GM12878 (cell line): ENCODE measurements at regions not wholly inside any gene's neighbourhood (a gene's known extent, or its start where the extent isn't known, plus 50 kb on each side); places are given as distances from the start of the nearest gene placed in this dataset.

Source experiments
- EP300 ChIP-seq, 2 experiments: fragments of 150-350 bp in 1 of 2; IDR thresholded peaks; 2 replicates each; pipeline ENCODE4 v1.6.1; 2011 to 2012; ENCODE audit warnings: low read depth in 2 of 2, low read length in 2 of 2, borderline replicate concordance in 1 of 2, improper control_type of control experiment in 1 of 2, inconsistent platforms in 1 of 2; ENCODE audit not compliant: control insufficient read depth in 1 of 2
- POLR2AphosphoS2 ChIP-seq: IDR thresholded peaks from 2 replicates; pipeline ENCODE4 v1.6.1; 2011; ENCODE audit warnings: low read depth, mild to moderate bottlenecking, low read length, improper control_type of control experiment, moderate library complexity
- REST ChIP-seq: IDR thresholded peaks from 2 replicates; pipeline ENCODE4 v1.6.1; 2012; ENCODE audit warnings: mild to moderate bottlenecking, low read depth, low read length
- RFX5 ChIP-seq: IDR thresholded peaks from 2 replicates; pipeline ENCODE4 v1.6.1; 2011; ENCODE audit warnings: low read depth, low read length, improper control_type of control experiment
- SMC3 ChIP-seq: IDR thresholded peaks from 2 replicates; pipeline ENCODE4 v1.6.1; 2011; ENCODE audit warnings: low read length, improper control_type of control experiment, borderline replicate concordance
- TAF1 ChIP-seq: IDR thresholded peaks from 2 replicates; pipeline ENCODE4 v1.6.1; 2011; ENCODE audit warnings: mild to moderate bottlenecking, low read depth, low read length, borderline replicate concordance
- TF ChIP-seq, protein P1 (sequence below), 3 experiments: IDR thresholded peaks in 2 of 3; conservative IDR thresholded peaks in 1 of 3; 2 replicates each; pipeline ENCODE4 v1.5.1; 2011; ENCODE audit warnings: low read depth in 3 of 3, low read length in 3 of 3, mild to moderate bottlenecking in 3 of 3, control low read depth in 2 of 3, moderate library complexity in 2 of 3, inconsistent platforms in 1 of 3, mixed read lengths in 1 of 3; ENCODE audit not compliant: control insufficient read depth in 2 of 3, insufficient read depth in 1 of 3; ENCODE audit errors: extremely low read depth in 1 of 3

- TF ChIP-seq TAF1, result no peak
- TF ChIP-seq, protein P1, sequence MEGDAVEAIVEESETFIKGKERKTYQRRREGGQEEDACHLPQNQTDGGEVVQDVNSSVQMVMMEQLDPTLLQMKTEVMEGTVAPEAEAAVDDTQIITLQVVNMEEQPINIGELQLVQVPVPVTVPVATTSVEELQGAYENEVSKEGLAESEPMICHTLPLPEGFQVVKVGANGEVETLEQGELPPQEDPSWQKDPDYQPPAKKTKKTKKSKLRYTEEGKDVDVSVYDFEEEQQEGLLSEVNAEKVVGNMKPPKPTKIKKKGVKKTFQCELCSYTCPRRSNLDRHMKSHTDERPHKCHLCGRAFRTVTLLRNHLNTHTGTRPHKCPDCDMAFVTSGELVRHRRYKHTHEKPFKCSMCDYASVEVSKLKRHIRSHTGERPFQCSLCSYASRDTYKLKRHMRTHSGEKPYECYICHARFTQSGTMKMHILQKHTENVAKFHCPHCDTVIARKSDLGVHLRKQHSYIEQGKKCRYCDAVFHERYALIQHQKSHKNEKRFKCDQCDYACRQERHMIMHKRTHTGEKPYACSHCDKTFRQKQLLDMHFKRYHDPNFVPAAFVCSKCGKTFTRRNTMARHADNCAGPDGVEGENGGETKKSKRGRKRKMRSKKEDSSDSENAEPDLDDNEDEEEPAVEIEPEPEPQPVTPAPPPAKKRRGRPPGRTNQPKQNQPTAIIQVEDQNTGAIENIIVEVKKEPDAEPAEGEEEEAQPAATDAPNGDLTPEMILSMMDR (IDR thresholded peaks at IDR 0.05 in 2 of 3, conservative IDR thresholded peaks at IDR 0.05 in 1 of 3; ENCODE audit: control insufficient read depth in 2 of 3, extremely low read depth in 1 of 3, insufficient read depth in 1 of 3, low read depth in 3 of 3, low read length in 3 of 3), result no peak
- TF ChIP-seq SMC3, result no peak
- TF ChIP-seq EP300 (IDR thresholded peaks at IDR 0.05; ENCODE audit: borderline replicate concordance in 1 of 2, control insufficient read depth in 1 of 2, low read depth in 2 of 2, low read length in 2 of 2), result no peak
- TF ChIP-seq RFX5, result no peak
- no peak for TF ChIP-seq REST
- no peak for TF ChIP-seq POLR2AphosphoS2
Observed at GRCh38 chr2:30060562-30060961, 86.2 kb upstream of the YPEL5 start.
